ENCODE measurements at regions not wholly inside any gene's neighbourhood (a gene's known extent, or its start where the extent isn't known, plus 50 kb on each side); places are given as distances from the start of the nearest gene placed in this dataset.

DNA sequence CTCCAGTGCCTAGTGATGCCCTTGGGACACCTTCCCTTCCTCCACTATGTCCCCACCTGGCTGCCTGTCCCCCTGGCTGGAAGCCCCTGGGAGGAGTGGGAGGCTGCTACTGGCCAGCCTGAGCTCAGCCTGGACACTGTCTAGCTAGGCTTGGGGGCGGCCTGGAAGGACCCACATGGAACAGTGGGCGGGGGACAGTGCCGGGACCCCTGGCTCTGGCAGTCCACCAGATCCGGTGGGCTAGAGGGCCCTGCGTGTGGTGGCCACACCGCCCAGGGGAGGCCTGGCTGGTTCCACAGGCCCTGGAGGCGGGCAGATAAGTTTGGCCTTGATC, 388.0 kb upstream of the TNRC6C start:
- in situ Hi-C loops (cut with MboI; ENCODE audit: low sequenced_read_pairs, unreplicated experiment): no loop called here
- no peak for DNase-seq (ENCODE audit: low spot score)
- TF ChIP-seq, protein P1, sequence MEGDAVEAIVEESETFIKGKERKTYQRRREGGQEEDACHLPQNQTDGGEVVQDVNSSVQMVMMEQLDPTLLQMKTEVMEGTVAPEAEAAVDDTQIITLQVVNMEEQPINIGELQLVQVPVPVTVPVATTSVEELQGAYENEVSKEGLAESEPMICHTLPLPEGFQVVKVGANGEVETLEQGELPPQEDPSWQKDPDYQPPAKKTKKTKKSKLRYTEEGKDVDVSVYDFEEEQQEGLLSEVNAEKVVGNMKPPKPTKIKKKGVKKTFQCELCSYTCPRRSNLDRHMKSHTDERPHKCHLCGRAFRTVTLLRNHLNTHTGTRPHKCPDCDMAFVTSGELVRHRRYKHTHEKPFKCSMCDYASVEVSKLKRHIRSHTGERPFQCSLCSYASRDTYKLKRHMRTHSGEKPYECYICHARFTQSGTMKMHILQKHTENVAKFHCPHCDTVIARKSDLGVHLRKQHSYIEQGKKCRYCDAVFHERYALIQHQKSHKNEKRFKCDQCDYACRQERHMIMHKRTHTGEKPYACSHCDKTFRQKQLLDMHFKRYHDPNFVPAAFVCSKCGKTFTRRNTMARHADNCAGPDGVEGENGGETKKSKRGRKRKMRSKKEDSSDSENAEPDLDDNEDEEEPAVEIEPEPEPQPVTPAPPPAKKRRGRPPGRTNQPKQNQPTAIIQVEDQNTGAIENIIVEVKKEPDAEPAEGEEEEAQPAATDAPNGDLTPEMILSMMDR (IDR thresholded peaks at IDR 0.05; ENCODE audit: borderline replicate concordance, control extremely low read depth, extremely low read depth, insufficient read depth, missing control alignments): no peak

DNA sequence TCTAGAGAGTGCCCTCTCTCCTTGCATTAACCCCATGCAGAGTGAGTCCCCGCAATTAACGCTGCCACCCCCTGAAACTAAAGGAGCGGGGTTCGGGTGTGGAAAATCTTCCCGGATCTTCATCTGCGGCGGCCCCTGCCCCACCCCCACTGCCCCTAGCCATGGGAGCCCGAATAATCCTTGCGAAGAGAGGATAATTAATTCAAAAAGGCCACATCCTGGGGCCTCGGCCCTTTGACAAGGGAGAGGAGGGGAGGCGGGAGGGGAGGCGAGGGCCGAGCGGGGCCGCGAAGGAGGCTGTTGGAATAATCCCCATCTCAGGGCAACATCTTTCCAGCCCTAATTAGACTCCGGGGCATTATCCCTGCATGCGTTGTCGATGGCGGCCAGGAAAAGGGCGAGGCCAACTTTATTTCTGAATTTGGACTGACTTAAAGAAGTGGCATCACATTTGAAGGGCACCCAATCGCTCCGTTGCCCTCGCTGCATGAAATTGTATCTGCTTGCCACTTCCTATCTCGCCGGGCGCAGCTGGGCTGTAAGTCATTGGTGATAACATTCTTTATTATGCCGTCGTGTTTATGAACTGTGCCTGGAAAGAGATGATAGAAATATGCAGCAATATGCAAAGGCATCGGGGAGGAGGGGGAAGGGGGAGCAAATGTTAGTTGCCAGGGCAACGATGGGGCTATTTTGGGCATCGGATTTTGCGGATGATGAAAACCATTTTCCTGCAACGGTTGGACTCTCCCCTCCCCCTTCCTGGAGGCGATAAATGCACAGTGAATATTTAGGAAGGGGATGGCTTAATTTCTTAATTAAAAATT, 387.1 kb upstream of the TNRC6C start:
- TF ChIP-seq, protein P1 (IDR thresholded peaks at IDR 0.05; ENCODE audit: borderline replicate concordance, control extremely low read depth, extremely low read depth, insufficient read depth, missing control alignments): no peak
- in situ Hi-C loops (cut with MboI; ENCODE audit: low sequenced_read_pairs, unreplicated experiment): no loop called here
- DNase-seq (ENCODE audit: low spot score): no peak

DNA sequence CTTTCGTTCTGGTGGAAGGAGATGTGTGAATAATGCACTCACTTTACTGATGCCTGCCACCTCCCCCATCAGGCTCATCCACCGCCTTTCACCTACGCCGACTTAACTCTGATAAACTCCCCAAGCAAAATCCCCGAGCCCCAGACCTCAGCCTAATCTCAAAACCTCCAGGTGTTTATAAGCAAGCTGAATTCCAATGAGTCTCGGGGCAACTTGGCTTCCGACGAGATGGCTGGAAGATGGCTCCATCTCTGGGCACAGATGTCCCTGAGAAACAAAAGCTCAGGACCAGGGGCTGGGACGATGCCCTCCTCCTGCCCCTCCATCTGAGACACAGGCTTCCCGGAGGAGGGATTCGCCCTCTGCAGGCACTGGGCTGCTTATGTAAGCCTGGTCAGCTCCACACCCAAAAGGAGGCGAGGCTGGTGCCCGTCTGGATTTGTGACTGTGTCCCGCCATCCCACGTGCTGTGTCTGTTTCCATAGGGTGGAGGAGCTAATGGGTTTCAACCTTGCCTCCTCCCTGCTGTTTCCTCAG, 386.4 kb upstream of the TNRC6C start:
- DNase-seq (ENCODE audit: low spot score): no peak
- TF ChIP-seq, protein P1 (IDR thresholded peaks at IDR 0.05; ENCODE audit: borderline replicate concordance, control extremely low read depth, extremely low read depth, insufficient read depth, missing control alignments): no peak
- in situ Hi-C loops (cut with MboI; ENCODE audit: low sequenced_read_pairs, unreplicated experiment): no loop called here

DNA sequence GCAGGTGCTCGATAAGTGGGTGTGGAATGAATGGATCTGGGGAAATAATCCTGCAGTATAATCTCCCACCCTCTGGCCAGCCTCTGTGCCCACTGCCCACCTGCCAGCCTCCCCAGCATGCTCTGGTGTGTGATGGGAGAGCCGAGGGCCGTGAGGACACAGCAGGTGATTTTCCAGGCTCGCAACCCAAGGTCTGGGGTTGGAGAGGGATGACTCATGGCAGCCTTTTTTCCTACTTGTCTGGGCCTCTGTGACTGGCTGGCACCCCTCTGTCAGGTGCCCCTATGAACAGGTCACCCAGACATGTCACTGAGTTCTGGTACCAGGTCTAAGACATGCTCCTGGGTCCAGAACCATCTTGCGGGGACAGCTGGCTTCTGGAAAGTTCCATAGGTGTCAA, 385.7 kb upstream of the TNRC6C start:
- in situ Hi-C loops (cut with MboI; ENCODE audit: low sequenced_read_pairs, unreplicated experiment): no loop called here
- TF ChIP-seq, protein P1 (IDR thresholded peaks at IDR 0.05; ENCODE audit: borderline replicate concordance, control extremely low read depth, extremely low read depth, insufficient read depth, missing control alignments): no peak
- DNase-seq (ENCODE audit: low spot score): no peak

DNA sequence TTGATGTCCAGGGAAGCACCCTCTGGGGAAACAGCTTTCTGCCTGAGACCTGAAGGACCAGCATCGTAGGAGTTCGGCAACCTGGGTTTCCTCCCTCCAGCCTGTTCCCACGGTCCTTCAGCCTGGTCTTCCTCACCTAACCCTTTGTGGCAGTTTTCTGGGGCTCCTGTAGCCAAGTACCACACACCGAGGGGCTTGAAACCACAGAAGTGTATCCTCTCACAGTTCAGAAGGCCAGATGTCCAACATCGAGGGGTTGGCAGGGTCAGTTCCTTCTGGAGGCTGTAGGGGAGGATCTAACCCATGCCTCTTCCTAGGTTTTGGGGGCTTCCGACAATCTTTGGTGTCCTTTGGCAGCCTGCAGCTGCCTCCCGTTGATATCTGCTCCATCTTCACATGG, 381.0 kb upstream of the TNRC6C start:
- TF ChIP-seq, protein P1 (IDR thresholded peaks at IDR 0.05; ENCODE audit: borderline replicate concordance, control extremely low read depth, extremely low read depth, insufficient read depth, missing control alignments): no peak
- in situ Hi-C loops (cut with MboI; ENCODE audit: low sequenced_read_pairs, unreplicated experiment): no loop called here
- no peak for DNase-seq (ENCODE audit: low spot score)

DNA sequence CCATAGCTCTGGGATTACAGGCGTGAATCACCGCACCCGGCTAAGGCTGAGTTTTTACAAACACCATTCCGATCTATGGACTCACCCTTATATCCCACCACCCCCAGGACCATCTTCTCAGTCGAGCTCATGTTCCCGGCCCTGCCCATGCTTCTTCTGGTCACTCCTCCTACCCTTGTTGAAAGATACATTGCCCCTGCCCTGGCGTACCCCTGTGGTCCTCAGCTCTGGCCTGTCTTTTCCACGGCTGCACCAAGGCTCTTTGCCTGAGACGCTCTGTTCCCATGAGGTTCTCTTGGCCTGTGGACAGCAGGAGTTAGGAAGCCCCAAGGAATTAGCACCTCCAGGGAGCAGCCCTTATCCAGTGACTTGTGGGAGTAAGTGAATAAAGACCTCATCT, 379.4 kb upstream of the TNRC6C start:
- in situ Hi-C loops (cut with MboI; ENCODE audit: low sequenced_read_pairs, unreplicated experiment): no loop called here
- TF ChIP-seq, protein P1 (IDR thresholded peaks at IDR 0.05; ENCODE audit: borderline replicate concordance, control extremely low read depth, extremely low read depth, insufficient read depth, missing control alignments): no peak
- no peak for DNase-seq (ENCODE audit: low spot score)
